Epithelial cell of esophagus (primary cell): ENCODE measurements at regions not wholly inside any gene's neighbourhood (a gene's known extent, or its start where the extent isn't known, plus 50 kb on each side); places are given as distances from the start of the nearest gene placed in this dataset.

Source experiments
- DNase-seq: peaks from one replicate; pipeline ENCODE4 v3.0.0; 2010; ENCODE audit warnings: low read depth
- H3K4me3 ChIP-seq: 2 replicates; pipeline ENCODE4 v1.5.1; 2011; ENCODE audit warnings: mild to moderate bottlenecking, low read length, control low read depth
- TF ChIP-seq, protein P1 (sequence below): IDR thresholded peaks from 2 replicates; pipeline ENCODE4 v1.5.1; 2011; ENCODE audit warnings: low read depth, mild to moderate bottlenecking, low read length, control low read depth, inconsistent platforms; ENCODE audit not compliant: insufficient read depth; ENCODE audit errors: missing control alignments

DNA sequence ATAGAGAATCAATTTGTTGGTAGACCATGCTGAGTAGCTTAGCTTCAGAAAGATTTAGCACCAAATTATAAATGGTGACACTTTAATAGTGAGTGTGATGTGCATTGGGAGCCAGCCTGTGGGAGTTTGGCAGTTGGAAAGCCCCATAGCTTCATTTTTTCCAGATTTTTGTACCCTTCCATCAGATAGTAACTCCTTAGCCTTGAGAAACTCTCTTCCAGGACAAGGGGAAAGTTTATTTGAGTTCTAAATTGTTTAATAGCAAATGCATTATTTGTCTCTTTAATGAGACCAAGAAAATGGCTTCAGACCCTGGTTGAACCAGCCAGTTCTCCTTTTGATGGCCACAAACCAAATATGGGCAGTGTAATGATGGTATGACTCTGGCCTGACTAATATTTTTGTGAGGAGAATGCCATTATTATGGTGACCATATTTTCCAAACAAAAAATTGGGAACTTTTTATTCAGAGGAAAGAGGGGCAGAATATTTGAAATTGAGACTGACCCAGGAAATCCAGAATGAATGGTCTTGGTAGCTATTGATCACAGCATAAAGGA, 49.8 kb downstream of the PLCE1 start:
- no peak for DNase-seq
- TF ChIP-seq, protein P1, sequence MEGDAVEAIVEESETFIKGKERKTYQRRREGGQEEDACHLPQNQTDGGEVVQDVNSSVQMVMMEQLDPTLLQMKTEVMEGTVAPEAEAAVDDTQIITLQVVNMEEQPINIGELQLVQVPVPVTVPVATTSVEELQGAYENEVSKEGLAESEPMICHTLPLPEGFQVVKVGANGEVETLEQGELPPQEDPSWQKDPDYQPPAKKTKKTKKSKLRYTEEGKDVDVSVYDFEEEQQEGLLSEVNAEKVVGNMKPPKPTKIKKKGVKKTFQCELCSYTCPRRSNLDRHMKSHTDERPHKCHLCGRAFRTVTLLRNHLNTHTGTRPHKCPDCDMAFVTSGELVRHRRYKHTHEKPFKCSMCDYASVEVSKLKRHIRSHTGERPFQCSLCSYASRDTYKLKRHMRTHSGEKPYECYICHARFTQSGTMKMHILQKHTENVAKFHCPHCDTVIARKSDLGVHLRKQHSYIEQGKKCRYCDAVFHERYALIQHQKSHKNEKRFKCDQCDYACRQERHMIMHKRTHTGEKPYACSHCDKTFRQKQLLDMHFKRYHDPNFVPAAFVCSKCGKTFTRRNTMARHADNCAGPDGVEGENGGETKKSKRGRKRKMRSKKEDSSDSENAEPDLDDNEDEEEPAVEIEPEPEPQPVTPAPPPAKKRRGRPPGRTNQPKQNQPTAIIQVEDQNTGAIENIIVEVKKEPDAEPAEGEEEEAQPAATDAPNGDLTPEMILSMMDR, result no peak
- no peak overlapping the region for H3K4me3 ChIP-seq

DNA sequence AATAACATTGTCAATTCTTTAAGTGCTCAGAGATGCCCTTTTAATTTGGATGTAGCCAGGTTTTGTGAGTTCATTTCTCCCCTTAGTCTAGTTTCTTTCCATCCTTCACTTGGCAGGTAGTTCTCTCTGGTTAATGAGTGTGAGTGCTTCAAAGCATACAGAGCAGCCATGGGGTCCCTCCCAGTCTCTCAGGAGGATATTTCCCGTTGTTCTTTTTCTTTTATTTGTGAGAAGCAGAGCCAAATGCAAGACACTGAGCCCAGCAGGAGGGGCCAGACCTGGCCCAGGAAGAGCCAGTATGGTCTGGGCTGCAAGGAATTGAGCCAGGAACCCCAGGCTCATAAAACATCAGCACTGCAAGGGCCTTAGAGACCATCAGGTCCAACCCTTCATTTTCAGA, 52.4 kb downstream of the PLCE1 start:
- TF ChIP-seq, protein P1, result no peak
- DNase-seq, result no peak
- no peak overlapping the region for H3K4me3 ChIP-seq

DNA sequence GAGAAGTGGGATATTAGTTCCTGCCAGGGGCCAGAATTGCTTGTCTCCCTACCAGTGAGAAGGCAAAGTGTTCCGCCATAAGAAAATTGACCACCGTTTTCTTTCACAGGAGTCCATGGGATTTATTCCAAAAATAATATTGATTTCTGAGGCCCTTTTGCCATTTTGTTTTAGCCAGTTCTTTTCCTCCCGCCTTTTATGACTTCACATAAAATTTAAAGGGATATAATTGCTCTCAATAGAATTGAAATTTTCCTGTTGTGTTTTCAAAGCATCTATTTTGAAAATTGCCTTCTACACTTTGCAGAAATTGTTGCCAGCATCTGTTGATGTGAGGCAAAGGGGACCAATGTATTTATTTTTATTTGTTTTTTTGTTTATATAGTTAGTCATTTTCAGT, 53.6 kb downstream of the PLCE1 start:
- H3K4me3 ChIP-seq, result no peak overlapping the region
- TF ChIP-seq, protein P1, result no peak
- no peak for DNase-seq

DNA sequence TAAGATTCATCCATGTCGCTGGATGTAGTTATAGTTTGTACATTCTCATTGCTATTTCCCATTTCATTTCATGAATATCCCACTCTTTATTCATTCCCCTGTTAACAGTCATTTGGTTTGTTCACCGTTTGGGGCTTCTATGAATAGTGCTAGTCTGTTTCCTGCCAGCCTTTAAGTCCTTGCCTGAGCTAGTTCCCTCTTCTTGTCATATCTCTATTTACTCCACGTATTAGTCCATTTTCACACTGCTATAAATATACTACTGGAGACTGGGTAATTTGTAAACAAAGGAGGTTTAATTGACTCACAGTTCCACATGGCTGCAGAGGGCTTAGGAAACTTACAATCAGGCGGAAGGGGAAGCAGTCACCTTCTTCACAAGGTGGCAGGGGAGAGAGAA, 56.2 kb downstream of the PLCE1 start:
- H3K4me3 ChIP-seq, result no peak overlapping the region
- TF ChIP-seq, protein P1, result no peak
- no peak for DNase-seq

GRCh38 chr10:94052281-94052680, 58.5 kb downstream of the PLCE1 start:
- TF ChIP-seq, protein P1, result no peak
- no peak overlapping the region for H3K4me3 ChIP-seq
- no peak for DNase-seq

GRCh38 chr10:94052866-94053791, 59.4 kb downstream of the PLCE1 start:
- TF ChIP-seq, protein P1, result no peak
- H3K4me3 ChIP-seq, result no peak overlapping the region
- DNase-seq, result no peak
